ENCODE measurements at regions not wholly inside any gene's neighbourhood (a gene's known extent, or its start where the extent isn't known, plus 50 kb on each side); places are given as distances from the start of the nearest gene placed in this dataset.
A peak's percentile ranks its signal among the peaks of the same experiment; 100 is the strongest.

GRCh38 chr11:17157761-17158160 is 50.0 kb downstream of the PIK3C2A start:
- peaks cover 40% of the 10 kb centered on the region for H4K20me1 ChIP-seq (ENCODE audit: insufficient read depth, low read length)
- peaks cover 54% of the 10 kb centered on the region for H3K79me2 ChIP-seq (ENCODE audit: insufficient read depth, low read length)
- no peaks in the 10 kb centered on the region for H3K9me3 ChIP-seq (ENCODE audit: insufficient read depth, low read depth, low read length)
- H3K4me1 Mint-ChIP-seq (ENCODE audit: low read depth, unreplicated experiment): peaks cover 14% of the 10 kb centered on the region
- H3K9me3 Mint-ChIP-seq (ENCODE audit: unreplicated experiment): no peaks in the 10 kb centered on the region
- H3K27me3 ChIP-seq (ENCODE audit: insufficient read depth, low read length): no peaks in the 10 kb centered on the region
- no peak overlapping the region for H3K27ac Mint-ChIP-seq (ENCODE audit: unreplicated experiment)
- H3K4me2 ChIP-seq (ENCODE audit: low read length): no peak overlapping the region
- no peak overlapping the region for H2AFZ ChIP-seq (ENCODE audit: low read depth, low read length)
- no peak overlapping the region for H3K27ac ChIP-seq (ENCODE audit: low read depth, low read length)
- H3K4me3 Mint-ChIP-seq (ENCODE audit: unreplicated experiment): no peak overlapping the region
- no peaks in the 10 kb centered on the region for H3K4me1 ChIP-seq (ENCODE audit: insufficient read depth, low read length)
- H3K36me3 Mint-ChIP-seq (ENCODE audit: low read depth, unreplicated experiment): peaks cover 5% of the 10 kb centered on the region
- no peak for DNase-seq (ENCODE audit: low read depth)
- H3K9ac ChIP-seq (ENCODE audit: low read length): no peak overlapping the region
- no peaks in the 10 kb centered on the region for H3K27me3 Mint-ChIP-seq (ENCODE audit: low read depth, unreplicated experiment)
- no peak for FAIRE-seq
- H3K36me3 ChIP-seq (ENCODE audit: insufficient read depth, low read length): no peaks in the 10 kb centered on the region
- H3K4me3 ChIP-seq (ENCODE audit: insufficient read depth, low read depth, low read length): no peak overlapping the region
- TF ChIP-seq EZH2 (IDR thresholded peaks at IDR 0.05; ENCODE audit: insufficient read depth, low read length) (no peak), CTCF (IDR thresholded peaks at IDR 0.05; ENCODE audit: insufficient read depth, low read depth, low read length) (no peak)

- TF ChIP-seq CTCF (IDR thresholded peaks at IDR 0.05; ENCODE audit: insufficient read depth, low read depth, low read length) (no peak), EZH2 (IDR thresholded peaks at IDR 0.05; ENCODE audit: insufficient read depth, low read length) (no peak)
- Histone ChIP-seq H4K20me1 (ENCODE audit: insufficient read depth, low read length) (peaks cover 35% of the 10 kb centered on the region), H3K36me3 (ENCODE audit: insufficient read depth, low read length) (no peaks in the 10 kb centered on the region), H3K79me2 (ENCODE audit: insufficient read depth, low read length) (peaks cover 39% of the 10 kb centered on the region), H3K4me3 (ENCODE audit: insufficient read depth, low read depth, low read length) (no peak overlapping the region), H3K27ac (ENCODE audit: low read depth, low read length) (no peak overlapping the region), H3K4me2 (ENCODE audit: low read length) (no peak overlapping the region), H3K9ac (ENCODE audit: low read length) (no peak overlapping the region), H3K4me1 (ENCODE audit: insufficient read depth, low read length) (no peaks in the 10 kb centered on the region), H3K9me3 (ENCODE audit: insufficient read depth, low read depth, low read length) (no peaks in the 10 kb centered on the region), H3K27me3 (ENCODE audit: insufficient read depth, low read length) (no peaks in the 10 kb centered on the region), H2AFZ (ENCODE audit: low read depth, low read length) (no peak overlapping the region)
- H3K27me3 Mint-ChIP-seq (ENCODE audit: low read depth, unreplicated experiment): no peaks in the 10 kb centered on the region
- DNase-seq (ENCODE audit: low read depth) (no peak), FAIRE-seq (no peak)
- H3K27ac Mint-ChIP-seq (ENCODE audit: unreplicated experiment): no peak overlapping the region
- no peak overlapping the region for H3K4me3 Mint-ChIP-seq (ENCODE audit: unreplicated experiment)
- H3K4me1 Mint-ChIP-seq (ENCODE audit: low read depth, unreplicated experiment): peaks cover 16% of the 10 kb centered on the region
- no peaks in the 10 kb centered on the region for H3K9me3 Mint-ChIP-seq (ENCODE audit: unreplicated experiment)
- H3K36me3 Mint-ChIP-seq (ENCODE audit: low read depth, unreplicated experiment): peaks cover 5% of the 10 kb centered on the region
Measured at GRCh38 chr11:17156283-17156682, 51.5 kb downstream of the PIK3C2A start.

GRCh38 chr11:17154409-17155159 is 53.2 kb downstream of the PIK3C2A start:
- no peak overlapping the region for H3K27ac ChIP-seq (ENCODE audit: low read depth, low read length)
- no peak for FAIRE-seq
- Mint-ChIP-seq H3K9me3 (ENCODE audit: unreplicated experiment) (no peaks in the 10 kb centered on the region), H3K27me3 (ENCODE audit: low read depth, unreplicated experiment) (no peaks in the 10 kb centered on the region), H3K4me1 (ENCODE audit: low read depth, unreplicated experiment) (peaks cover 15% of the 10 kb centered on the region), H3K27ac (ENCODE audit: unreplicated experiment) (peak overlapping the region; percentile 37), H3K36me3 (ENCODE audit: low read depth, unreplicated experiment) (peaks cover 2% of the 10 kb centered on the region), H3K4me3 (ENCODE audit: unreplicated experiment) (no peak overlapping the region)
- peaks cover 22% of the 10 kb centered on the region for H4K20me1 ChIP-seq (ENCODE audit: insufficient read depth, low read length)
- H3K36me3 ChIP-seq (ENCODE audit: insufficient read depth, low read length): no peaks in the 10 kb centered on the region
- no peak overlapping the region for H2AFZ ChIP-seq (ENCODE audit: low read depth, low read length)
- no peak for DNase-seq (ENCODE audit: low read depth)
- H3K9me3 ChIP-seq (ENCODE audit: insufficient read depth, low read depth, low read length): no peaks in the 10 kb centered on the region
- H3K4me1 ChIP-seq (ENCODE audit: insufficient read depth, low read length): no peaks in the 10 kb centered on the region
- H3K9ac ChIP-seq (ENCODE audit: low read length): no peak overlapping the region
- H3K79me2 ChIP-seq (ENCODE audit: insufficient read depth, low read length): peaks cover 23% of the 10 kb centered on the region
- no peaks in the 10 kb centered on the region for H3K27me3 ChIP-seq (ENCODE audit: insufficient read depth, low read length)
- no peak for TF ChIP-seq EZH2 (IDR thresholded peaks at IDR 0.05; ENCODE audit: insufficient read depth, low read length)
- no peak for TF ChIP-seq CTCF (IDR thresholded peaks at IDR 0.05; ENCODE audit: insufficient read depth, low read depth, low read length)
- H3K4me2 ChIP-seq (ENCODE audit: low read length): no peak overlapping the region
- H3K4me3 ChIP-seq (ENCODE audit: insufficient read depth, low read depth, low read length): no peak overlapping the region

Measured in astrocyte (in vitro differentiated cells and primary cell).